ENCODE measurements at regions not wholly inside any gene's neighbourhood (a gene's known extent, or its start where the extent isn't known, plus 50 kb on each side); places are given as distances from the start of the nearest gene placed in this dataset.

GRCh38 chr5:106730506-106730905, 940.2 kb downstream of the EFNA5 start:
- dilution Hi-C loops (cut with HindIII; ENCODE audit: low sequenced_read_pairs, unreplicated experiment) (no loop called here), intact Hi-C loops (cut with micrococcal nuclease) (no loop called here), in situ Hi-C loops (cut with MboI; ENCODE audit: low sequenced_read_pairs) (no loop called here)
- Histone ChIP-seq H3K56ac (ENCODE audit: extremely low read depth, insufficient read depth, low read length) (no peak overlapping the region), H3K4me1 (ENCODE audit: control insufficient read depth, insufficient read depth, low read length) (no peaks in the 10 kb centered on the region), H2BK20ac (ENCODE audit: low read depth, low read length) (no peak overlapping the region), H3K4me2 (ENCODE audit: low read depth, low read length) (no peak overlapping the region), H3K27me3 (ENCODE audit: control insufficient read depth, insufficient read depth, low read length) (no peaks in the 10 kb centered on the region), H2AFZ (replicated peaks; ENCODE audit: low read length, poor library complexity) (no peak overlapping the region), H3K18ac (ENCODE audit: low read depth, low read length) (no peak overlapping the region), H3K14ac (replicated peaks; ENCODE audit: low read depth, low read length) (no peak overlapping the region), H2BK15ac (ENCODE audit: low read depth, low read length) (no peak overlapping the region), H3K4me3 (ENCODE audit: insufficient read depth, low read depth, low read length) (no peak overlapping the region), H4K5ac (ENCODE audit: low read depth, low read length) (no peak overlapping the region), H3K36me3 (ENCODE audit: control insufficient read depth, insufficient read depth, low read length) (no peaks in the 10 kb centered on the region), H2AK9ac (replicated peaks; ENCODE audit: low read depth, low read length, poor library complexity) (no peak overlapping the region), H3K23ac (ENCODE audit: low read depth, low read length) (no peak overlapping the region), H4K20me1 (ENCODE audit: insufficient read depth, low read length) (no peaks in the 10 kb centered on the region), H2AK5ac (ENCODE audit: low read depth, low read length) (no peak overlapping the region), H2BK120ac (ENCODE audit: low read depth, low read length) (no peak overlapping the region), H3K9me3 (ENCODE audit: control insufficient read depth, insufficient read depth, low read length) (peaks cover 8% of the 10 kb centered on the region), H4K8ac (ENCODE audit: low read depth in 2 of 2, low read length in 2 of 2) (no peak overlapping the region), H3K79me1 (ENCODE audit: low read depth in 1 of 2, low read length in 2 of 2) (no peaks in the 10 kb centered on the region), H3K27ac (ENCODE audit: insufficient read depth, low read length) (no peak overlapping the region), H3K9me1 (ENCODE audit: insufficient read depth, low read length) (no peaks in the 10 kb centered on the region), H2BK5ac (ENCODE audit: low read depth, low read length, poor library complexity, severe bottlenecking) (no peak overlapping the region), H3K4ac (ENCODE audit: low read depth, low read length) (no peak overlapping the region), H4K91ac (ENCODE audit: insufficient read depth, low read depth, low read length) (no peak overlapping the region), H3K9ac (ENCODE audit: low read depth, low read length) (no peak overlapping the region)
- TF ChIP-seq POLR2A (IDR thresholded peaks at IDR 0.05; ENCODE audit: low read depth, low read length) (no peak), NFE2L2 (IDR thresholded peaks at IDR 0.05; ENCODE audit: low read depth, low read length) (no peak), MXI1 (IDR thresholded peaks at IDR 0.05; ENCODE audit: borderline replicate concordance, low read depth, low read length) (no peak), ELK1 (IDR thresholded peaks at IDR 0.05; ENCODE audit: borderline replicate concordance, low read depth, low read length) (no peak), CEBPB (IDR thresholded peaks at IDR 0.05; ENCODE audit: low read depth, low read length) (no peak), MAFK (IDR thresholded peaks at IDR 0.05; ENCODE audit: low read depth, low read length) (no peak), BHLHE40 (IDR thresholded peaks at IDR 0.05; ENCODE audit: low read depth, low read length) (no peak), RFX5 (IDR thresholded peaks at IDR 0.05; ENCODE audit: low read depth, low read length) (no peak), MAZ (IDR thresholded peaks at IDR 0.05; ENCODE audit: borderline replicate concordance, low read depth, low read length) (no peak), RCOR1 (IDR thresholded peaks at IDR 0.05; ENCODE audit: insufficient replicate concordance, low read length) (no peak), FOS (IDR thresholded peaks at IDR 0.05; ENCODE audit: low read depth, low read length) (no peak)
- TF ChIP-seq, protein P1, sequence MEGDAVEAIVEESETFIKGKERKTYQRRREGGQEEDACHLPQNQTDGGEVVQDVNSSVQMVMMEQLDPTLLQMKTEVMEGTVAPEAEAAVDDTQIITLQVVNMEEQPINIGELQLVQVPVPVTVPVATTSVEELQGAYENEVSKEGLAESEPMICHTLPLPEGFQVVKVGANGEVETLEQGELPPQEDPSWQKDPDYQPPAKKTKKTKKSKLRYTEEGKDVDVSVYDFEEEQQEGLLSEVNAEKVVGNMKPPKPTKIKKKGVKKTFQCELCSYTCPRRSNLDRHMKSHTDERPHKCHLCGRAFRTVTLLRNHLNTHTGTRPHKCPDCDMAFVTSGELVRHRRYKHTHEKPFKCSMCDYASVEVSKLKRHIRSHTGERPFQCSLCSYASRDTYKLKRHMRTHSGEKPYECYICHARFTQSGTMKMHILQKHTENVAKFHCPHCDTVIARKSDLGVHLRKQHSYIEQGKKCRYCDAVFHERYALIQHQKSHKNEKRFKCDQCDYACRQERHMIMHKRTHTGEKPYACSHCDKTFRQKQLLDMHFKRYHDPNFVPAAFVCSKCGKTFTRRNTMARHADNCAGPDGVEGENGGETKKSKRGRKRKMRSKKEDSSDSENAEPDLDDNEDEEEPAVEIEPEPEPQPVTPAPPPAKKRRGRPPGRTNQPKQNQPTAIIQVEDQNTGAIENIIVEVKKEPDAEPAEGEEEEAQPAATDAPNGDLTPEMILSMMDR (conservative IDR thresholded peaks at IDR 0.05; ENCODE audit: low read depth, low read length), result no peak
- TF ChIP-seq, protein P2, sequence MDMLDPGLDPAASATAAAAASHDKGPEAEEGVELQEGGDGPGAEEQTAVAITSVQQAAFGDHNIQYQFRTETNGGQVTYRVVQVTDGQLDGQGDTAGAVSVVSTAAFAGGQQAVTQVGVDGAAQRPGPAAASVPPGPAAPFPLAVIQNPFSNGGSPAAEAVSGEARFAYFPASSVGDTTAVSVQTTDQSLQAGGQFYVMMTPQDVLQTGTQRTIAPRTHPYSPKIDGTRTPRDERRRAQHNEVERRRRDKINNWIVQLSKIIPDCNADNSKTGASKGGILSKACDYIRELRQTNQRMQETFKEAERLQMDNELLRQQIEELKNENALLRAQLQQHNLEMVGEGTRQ (IDR thresholded peaks at IDR 0.05; ENCODE audit: low read depth, low read length), result no peak
- ChIA-PET POLR2A (ENCODE audit: unreplicated experiment) (no interaction called here), CTCF (no interaction called here)
- no CpG with 5 or more reads among the region's 3 CpGs for WGBS, 2 experiments (ENCODE audit: extremely low coverage in 2 of 2, insufficient read length in 1 of 2)
- DNase-seq, result no peak
- no TSS peak for BruUV-seq (replicated peaks)
- ATAC-seq (ENCODE audit: low read depth), result no peak

Measured in IMR-90 (cell line).